GM11168 (cell line): ENCODE measurements at regions not wholly inside any gene's neighbourhood (a gene's known extent, or its start where the extent isn't known, plus 50 kb on each side); places are given as distances from the start of the nearest gene placed in this dataset.

Experiments
- in situ Hi-C: fragments of 300-500 bp; cut with MboI; formaldehyde crosslinking; loops from one replicate; pipeline ENCODE4 v1.12.0; 2022; ENCODE audit warnings: low sequenced_read_pairs; ENCODE audit not compliant: unreplicated experiment

DNA sequence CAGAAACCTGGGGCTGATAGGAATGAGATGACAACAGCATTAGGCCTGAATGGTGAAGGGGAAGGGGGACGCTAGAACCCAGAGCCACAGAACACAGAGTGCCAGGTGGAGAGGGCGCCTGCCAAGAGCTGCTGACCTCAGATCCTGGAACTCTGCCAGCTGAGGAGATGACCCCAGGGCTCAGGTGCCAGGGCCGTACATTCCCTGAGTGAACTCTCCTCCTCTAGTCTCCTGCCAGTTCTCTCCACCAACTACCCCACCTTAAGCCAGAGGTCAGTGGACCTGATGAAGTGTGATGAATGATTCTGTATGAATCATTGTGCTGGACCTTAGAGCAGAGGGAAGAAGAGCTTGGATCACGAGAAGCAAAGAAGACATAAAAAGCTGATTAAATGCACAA is 1582.2 kb upstream of the ACVR2A start:
- in situ Hi-C loops, result no loop called here

DNA sequence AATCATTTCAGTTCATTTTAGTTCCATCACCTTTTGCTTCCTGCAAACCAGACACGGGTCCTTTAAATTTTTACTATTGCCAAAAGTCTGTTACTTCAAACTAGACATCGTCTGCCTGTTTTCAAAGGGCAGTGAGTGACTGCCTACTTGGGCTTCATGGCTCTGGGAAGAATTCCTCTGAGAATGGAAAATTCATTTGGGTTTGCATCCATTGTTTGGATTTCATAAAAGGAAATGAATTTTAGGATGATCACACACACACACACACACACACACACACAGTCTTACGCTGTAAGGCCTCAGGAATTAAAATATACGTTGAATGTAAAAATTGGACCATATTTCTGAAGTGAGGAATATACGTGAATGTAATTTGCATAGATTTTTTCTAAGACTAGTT is 1584.3 kb upstream of the ACVR2A start:
- in situ Hi-C loops, result no loop called here

DNA sequence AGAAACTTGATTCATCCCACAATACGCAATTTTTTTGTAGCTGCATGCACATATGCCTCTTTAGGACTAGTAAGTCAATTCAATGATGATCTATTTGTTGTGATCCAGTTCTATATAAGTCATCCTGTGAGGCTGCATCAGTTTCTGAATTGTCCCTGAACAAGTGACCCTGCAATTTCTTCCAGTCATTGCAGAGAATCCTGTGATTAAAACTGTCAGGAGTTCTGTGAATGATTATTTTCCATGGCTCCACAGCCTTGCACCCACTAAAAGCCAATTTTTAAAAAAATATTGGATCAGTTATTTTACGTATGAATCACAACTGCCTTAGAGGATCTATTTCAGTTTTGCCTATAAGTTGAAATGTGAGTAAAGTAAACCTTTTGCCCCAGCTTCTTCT is 1585.0 kb upstream of the ACVR2A start:
- in situ Hi-C loops, result no loop called here

DNA sequence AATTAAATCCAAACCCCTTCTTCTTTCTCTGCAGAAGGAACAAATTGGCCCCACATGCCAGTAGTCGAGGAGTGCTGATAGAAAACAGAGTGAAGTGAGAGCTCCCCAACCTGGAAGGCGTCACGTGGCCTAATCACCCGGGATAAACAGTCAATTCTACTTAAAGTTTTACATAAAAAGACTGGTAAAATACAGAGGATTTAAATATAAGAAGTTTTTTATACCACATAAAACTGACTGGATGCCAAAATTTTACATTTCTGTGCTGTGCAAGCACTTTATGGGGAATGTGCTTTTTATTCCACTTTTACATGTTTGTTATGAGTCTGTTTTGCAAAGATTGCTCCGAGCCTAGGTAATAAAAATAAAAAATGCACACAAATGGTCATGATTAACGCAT is 1586.8 kb upstream of the ACVR2A start:
- in situ Hi-C loops, result no loop called here

DNA sequence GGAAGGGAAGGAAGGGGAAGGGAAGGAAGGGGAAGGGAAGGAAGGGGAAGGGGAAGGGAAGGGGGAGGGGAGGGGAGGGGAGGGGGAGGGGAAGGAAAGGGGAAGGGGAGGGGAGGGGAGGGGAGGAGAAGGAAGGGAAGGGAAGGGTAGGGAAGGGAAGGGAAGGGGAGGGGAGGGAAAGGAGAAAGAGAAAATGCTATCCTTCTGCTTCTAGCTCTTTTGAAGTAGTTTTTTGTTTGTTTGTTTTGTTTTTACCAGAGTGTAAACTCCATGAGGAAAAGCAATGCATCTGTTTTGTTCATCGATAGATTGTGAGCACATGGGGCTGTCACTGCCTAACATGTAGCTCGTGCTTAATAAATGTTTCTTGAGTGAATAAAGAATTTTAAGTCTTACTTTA is 1592.7 kb upstream of the ACVR2A start:
- in situ Hi-C loops, result no loop called here

DNA sequence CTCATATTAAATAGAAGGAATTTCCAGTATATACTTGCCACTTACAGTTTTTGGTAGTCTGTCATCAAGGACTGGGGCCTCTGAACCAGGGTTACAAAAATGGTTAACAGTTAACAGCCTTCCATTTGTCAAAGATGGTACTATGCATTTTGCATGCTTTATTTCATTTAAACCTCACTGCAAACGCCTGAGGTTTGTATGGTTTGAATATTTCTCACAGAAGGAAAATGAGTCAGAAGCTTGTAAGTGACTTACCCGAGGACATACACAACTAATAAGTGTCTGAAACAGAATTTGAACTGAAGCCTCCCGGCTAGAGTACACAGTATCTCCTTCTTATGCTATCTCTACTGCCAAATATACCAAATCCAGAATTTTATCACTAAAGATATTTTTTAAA is 1593.5 kb upstream of the ACVR2A start:
- in situ Hi-C loops, result no loop called here

DNA sequence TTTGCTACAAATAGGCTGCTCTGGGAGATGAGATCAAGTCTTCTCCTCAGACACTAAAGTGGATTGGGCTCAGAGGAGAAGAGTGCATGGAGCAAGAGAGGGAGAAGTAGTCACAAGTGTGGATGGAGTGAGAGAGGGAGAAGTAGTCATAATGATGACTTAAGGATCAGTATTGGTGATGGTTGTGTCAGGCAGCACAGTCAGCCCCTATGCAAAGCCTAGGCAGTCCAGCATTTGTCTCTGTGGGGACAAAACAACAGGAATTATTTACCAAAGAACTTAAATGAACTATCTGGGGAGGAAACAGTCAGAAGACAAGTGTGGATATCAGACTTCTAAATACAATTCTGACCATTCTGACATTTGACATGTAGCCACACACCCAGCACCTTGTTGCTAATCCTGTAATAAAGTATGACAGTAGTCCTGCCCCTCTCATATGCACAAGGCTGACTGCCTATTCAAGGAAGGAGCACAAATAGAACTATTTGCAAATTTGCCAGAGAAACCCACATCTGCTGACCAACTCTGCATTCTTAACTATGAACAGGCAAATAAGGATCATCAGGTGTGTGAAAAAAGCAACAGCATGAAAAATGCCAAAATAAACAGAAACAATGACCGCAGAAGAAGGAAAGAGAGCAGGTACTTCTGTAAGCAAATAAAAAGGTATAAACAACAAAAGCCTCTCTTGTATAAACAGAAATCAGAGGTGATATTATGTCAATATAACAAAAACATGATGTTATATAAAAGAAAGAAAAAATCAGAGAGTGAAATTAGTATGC is 1597.9 kb upstream of the ACVR2A start:
- in situ Hi-C loops, result no loop called here

DNA sequence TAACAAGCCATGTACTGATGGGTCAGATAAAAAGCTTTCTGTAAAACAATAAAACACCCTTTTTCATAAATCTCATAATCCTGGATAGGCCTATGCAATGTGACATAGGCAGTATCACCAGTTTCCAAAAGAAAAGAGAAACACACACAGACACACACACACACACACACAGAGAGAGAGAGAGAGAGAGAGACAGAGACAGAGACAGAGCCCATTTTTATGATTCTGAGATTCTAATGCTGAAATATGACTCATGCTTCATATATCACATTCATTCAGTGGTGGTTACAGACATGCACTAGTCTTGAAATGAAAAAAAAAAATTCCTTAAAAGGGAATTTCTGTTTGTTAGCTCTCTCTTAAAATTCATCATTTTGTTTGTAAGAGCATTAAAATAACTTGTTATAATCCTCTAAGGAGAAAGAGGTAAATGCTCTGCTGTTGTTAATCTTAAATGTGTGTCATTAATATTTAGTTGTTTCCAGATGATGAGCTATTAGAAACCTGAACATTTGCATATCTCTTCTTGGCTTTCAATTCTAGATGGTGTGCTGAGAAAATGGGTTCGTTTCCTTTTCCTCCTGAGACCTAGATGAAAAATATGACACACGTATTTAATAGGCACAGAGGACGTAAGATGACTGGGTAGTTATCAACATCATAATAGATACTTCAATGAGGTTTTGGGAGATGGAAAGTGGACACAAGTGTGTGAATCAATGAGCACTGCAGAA is 1598.7 kb upstream of the ACVR2A start:
- in situ Hi-C loops, result no loop called here

DNA sequence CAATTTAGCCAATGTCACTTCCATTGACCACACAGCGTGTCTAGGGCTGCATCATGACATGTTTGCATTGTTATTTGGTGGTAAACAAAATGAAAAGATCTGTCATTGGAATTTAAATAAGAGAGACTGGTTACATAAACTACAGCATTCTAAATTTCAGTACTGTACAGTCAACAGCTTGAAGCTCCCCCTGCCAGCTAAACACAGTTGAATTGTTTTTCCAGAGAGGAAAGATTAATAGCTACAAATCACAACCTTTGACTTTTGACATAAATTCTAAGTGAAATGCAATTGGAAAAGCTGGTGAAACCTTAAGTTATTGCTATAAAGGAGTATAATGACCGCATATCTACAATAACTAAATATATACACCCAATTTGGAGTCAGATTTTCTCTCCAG is 1600.0 kb upstream of the ACVR2A start:
- in situ Hi-C loops, result no loop called here

DNA sequence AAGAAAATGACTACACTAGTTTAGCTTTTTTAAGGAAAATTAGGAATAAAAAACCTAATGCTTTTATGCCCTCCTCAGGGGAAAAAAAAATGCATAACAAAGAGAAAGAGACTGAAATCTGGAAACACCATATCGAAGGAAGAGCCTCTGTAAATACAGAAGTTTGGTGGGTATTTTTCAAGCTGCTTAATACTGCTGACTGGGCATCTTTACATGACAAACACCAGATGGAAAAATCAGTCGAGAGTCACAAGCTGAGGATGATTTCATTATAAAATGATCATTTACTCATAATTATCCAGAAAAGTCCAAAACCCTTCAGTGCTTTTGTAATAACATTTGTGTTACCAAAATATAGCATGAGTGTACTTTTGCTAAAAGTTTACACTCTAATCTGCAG is 1600.7 kb upstream of the ACVR2A start:
- in situ Hi-C loops, result no loop called here

DNA sequence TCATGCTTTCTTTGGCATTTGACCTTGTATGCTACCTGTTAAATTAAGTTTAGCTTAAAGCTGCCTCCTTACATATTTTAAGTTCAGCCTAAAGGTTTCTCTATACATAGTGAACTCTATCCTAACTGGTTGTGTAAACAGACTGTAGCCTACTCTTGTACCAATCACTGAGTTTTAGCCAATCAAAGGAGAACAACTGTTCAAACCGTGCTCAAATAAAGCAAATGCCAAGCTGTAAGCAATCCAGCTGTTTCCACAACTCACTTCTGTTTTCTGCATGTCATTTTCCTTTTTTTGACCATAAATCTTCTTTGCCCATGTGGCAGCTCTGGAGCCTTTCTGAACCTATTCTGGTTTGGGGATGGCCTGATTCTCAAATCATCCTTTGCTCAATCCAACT is 1603.8 kb upstream of the ACVR2A start:
- in situ Hi-C loops, result no loop called here

DNA sequence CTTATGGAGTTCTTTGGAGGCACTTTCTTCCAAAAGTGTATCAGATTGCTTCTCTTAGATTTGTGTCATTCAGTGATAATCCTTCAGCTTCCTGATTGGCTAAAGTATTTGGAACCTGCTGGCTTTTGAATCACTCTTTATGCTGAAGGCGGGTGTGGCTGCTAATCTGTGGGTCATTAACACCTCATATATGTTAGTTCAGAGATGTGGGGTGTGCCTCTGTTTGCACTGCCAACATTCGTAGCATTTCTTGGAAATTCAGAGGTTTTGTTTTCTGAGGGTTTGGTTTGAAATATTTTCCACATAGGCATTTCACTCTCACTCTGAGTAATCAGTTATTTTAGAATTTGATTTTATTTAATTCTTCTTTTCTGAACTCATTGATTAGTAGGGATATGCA is 1604.4 kb upstream of the ACVR2A start:
- in situ Hi-C loops, result no loop called here

DNA sequence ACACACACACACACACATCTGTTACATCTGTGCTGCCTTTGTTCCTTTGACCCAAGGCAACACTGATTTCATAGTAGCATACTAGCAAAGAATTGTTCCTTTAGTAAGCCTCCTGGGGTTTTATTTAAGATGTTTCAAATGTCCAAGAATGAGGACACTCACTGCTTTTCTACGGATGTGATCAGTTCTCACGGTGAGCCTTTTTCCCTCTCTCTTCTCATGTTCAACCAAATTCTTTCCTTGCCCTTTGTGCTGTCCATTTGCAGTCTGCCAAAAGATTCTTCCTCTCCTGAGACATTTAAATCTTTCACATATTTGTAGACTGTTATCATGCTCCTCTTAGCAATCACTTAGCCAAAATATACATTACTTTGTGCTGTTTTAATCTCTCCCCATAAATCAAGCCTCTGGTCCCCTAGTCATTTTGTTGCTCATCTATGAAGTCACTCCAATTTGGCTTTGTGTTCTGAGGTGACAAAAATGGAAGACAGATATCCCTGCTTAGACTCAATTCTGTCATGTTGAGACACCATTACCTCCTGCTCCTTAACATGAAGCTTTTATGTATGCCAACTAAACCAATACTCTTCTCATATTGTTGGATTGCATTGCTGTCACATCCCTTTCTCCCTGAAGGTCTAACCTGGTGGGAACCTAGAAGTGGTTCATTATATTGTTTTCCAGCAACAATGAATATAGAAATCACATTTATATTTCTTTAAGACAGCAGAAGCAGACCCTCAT is 1605.3 kb upstream of the ACVR2A start:
- in situ Hi-C loops, result no loop called here

DNA sequence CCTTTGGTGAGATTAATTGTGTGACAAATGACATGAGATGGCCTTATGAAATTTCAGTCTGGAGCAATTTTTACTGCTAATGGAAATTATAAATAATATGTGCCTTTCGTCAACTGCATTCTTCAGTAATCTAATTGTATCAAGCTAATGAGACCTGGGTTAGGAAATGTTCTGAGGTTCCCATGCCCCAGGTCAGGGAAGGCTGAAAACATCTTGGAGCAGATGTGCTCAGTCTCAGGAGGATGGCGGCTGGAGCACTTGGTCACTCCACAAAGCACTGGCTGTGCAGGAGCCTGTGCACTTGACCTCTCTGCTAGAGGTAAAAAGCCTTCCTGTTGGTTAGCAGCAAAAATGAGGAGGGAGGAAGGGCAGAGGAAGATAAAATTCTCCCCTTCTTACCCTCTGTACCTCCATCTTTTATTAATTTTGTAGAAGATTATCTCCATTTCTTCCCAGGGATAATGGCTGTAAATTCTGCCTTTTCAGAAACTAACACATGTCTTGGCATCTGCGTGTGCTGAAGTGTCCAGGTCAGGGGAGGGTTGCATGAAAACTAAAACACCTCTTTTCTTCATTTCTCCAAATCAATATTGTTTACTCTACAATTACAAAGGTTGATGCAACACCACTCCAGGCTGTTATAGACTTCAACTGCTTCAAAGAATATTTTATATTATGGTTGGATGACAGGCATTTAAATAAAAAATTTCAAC is 1606.4 kb upstream of the ACVR2A start:
- in situ Hi-C loops, result no loop called here

DNA sequence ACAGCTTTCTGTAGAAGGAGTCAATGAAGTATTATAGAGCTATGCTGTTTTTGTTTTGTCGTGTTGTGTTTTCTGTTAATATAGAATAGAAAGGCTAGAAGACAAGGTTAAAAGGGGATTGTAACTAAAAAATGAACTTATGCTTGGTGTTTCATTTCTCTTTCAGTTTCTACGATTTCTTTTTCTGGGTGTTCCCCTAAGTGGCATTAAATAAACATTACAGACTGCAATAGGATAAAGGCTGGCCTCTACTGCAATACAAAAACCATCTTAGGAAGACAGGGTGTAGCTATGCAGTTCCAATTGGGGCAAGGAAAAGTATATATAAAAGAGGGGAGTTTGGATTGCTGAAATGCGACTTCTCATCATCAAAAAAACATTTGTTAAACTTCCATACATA is 1609.7 kb upstream of the ACVR2A start:
- in situ Hi-C loops, result no loop called here

DNA sequence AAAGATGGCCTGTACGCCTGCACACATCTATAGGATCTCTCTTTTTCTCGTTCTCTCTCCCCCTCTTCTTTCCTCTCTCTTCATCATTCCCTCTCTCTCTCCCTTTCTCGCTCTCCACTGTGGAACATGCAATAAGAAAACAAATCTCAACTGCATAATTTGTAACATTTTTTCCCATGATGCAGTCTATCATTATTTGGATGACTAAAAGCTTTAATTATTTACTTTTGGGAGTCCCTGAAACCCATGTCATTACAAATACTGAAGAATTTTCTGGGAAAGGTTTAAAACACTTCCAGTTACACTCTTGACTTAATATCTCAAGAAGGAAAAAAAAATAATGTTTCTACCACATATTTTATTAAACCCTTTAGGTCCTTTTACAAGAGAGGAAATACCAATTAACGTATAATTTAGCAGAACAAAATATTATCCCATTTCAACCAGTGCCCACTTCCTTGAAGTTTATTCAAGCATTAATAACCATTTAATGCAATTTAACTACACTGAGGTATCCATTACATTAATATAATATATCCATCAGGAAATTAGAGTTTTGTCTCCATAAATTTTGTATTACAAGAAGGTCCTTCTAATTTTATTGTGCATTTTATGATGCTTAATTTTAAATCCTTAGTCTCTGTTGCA is 1615.2 kb upstream of the ACVR2A start:
- in situ Hi-C loops, result no loop called here

DNA sequence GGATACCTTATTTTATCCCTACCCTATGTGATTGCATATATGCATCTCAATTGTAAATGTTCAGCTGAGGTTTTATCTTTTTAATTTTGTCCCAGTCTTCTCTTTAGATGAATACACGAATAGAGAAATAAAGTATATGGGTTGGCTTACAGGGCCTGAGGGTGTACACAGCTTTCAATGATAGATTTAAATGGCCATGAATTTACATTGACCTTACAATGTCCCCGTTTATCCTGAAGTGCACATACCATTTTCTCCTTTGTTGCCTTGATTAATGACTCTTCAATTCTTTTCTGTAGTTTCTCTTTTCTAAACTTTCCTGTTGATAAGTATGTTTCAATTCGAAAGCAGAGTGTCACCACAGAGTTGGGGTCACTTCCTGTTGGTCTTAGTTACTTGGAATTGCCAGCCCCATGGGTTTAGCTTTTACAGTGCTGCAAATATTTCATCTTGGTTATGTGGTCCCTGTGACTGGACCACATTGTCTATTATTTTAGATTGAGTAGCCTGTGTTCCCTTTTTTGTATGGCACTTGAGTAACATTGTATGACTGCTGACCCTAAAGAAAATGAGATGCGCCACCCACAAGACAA is 1616.3 kb upstream of the ACVR2A start:
- in situ Hi-C loops, result no loop called here

DNA sequence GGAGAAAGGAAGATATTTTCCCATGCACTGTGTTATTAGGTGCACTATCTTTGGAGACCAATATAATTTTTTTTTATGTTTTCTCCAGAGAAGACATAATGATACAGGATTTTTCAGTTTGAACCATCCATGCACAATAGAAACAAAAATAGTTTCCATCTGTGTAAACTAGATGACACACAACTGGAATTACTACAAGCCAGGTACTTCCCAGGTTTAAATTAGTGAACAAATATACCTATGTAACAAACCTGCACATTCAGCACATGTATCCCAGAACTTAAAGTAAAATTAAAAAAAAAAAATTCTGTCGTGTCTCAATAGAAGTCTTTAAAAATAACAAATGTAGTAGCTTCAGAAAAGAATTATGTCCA is 1616.8 kb upstream of the ACVR2A start:
- in situ Hi-C loops, result no loop called here

DNA sequence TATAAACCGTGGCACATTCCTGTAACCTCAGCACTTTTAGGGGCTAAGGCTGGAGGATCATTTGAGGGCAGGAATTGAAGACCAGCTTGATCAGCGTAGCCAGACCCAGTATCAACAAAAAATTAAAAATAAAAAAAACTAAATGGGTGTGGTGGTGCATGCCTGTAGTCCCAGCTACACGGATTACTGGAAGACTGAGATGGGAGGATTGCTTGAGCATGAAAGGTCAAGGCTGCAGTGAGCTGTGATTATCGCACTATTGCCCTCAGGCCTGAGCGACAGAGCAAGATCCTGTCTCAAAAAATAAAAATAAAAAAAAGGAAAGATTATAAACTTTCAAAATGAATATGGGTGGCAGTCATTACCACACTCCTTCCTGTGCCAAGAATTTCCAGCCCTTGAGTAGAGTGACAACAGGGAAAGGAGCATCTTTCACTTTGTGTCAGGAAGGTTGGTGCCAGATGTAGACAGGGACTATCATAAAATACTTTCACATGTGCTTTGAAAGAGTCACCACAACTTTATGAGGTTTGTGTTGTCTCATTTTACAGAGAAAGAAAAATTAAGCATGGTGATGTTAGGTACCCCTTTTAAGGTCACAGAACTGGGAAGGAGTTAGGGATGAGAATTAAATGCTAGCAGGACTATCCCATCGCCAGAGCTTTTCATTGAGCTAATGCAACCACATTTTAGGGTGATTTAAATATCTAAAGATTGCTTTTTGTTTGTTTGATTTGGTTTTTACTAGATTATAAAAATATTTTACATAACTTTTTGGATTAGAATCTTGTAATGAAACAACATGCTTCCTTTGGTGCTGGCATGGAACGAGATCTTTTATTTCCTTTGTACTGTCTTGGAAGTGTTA is 1617.4 kb upstream of the ACVR2A start:
- in situ Hi-C loops, result no loop called here
